CD4-positive, CD25-positive, alpha-beta regulatory T cell (primary cell): ENCODE measurements at regions not wholly inside any gene's neighbourhood (a gene's known extent, or its start where the extent isn't known, plus 50 kb on each side); places are given as distances from the start of the nearest gene placed in this dataset.

Experiments used
- ATAC-seq, 2 donors: fragments of 150-1000 bp; cut with Tn5 transposase; one replicate each; pipeline ENCODE4 v1.10.0; 2021; ENCODE audit warnings: low read depth in 2 of 2, moderate number of reproducible peaks in 2 of 2, moderate library complexity in 1 of 2
- DNase-seq, 3 donors: peaks; one replicate each; pipeline versions ENCODE4 v3.0.0 to v3.0.0-alpha.2; 2012 to 2022; ENCODE audit warnings: mixed read lengths in 1 of 3
- H3K27ac ChIP-seq: one replicate; pipeline ENCODE4 v1.7.0; 2013; ENCODE audit warnings: mild to moderate bottlenecking, low read length; ENCODE audit not compliant: insufficient read depth, poor library complexity, severe bottlenecking
- H3K27me3 ChIP-seq: one replicate; pipeline ENCODE4 v1.7.0; 2013; ENCODE audit warnings: low read length; ENCODE audit not compliant: control insufficient read depth, insufficient read depth
- H3K36me3 ChIP-seq: one replicate; pipeline ENCODE4 v1.7.0; 2013; ENCODE audit warnings: mild to moderate bottlenecking, low read length, moderate library complexity; ENCODE audit not compliant: control insufficient read depth, insufficient read depth
- H3K4me1 ChIP-seq: 2 replicates; pipeline ENCODE4 v1.7.0; 2013; ENCODE audit warnings: mild to moderate bottlenecking, low read length; ENCODE audit not compliant: insufficient read depth, control insufficient read depth, poor library complexity, severe bottlenecking
- H3K4me3 ChIP-seq: one replicate; pipeline ENCODE4 v1.7.0; 2013; ENCODE audit warnings: low read depth, mild to moderate bottlenecking, low read length, moderate library complexity
- H3K9me3 ChIP-seq, 2 experiments: 1 replicate in 1 of 2; 2 replicates in 1 of 2; pipeline ENCODE4 v1.7.0; 2013; ENCODE audit warnings: low read length in 2 of 2, mild to moderate bottlenecking in 1 of 2, moderate library complexity in 1 of 2; ENCODE audit not compliant: control insufficient read depth in 2 of 2
- H3K27ac Mint-ChIP-seq, 3 donors: one replicate each; pipeline ENCODE4 v1.8.0; 2020 to 2022; ENCODE audit warnings: mild to moderate bottlenecking in 3 of 3, mixed read lengths in 3 of 3, moderate library complexity in 2 of 3
- H3K27me3 Mint-ChIP-seq: one replicate; pipeline ENCODE4 v1.8.0; 2022; ENCODE audit warnings: mild to moderate bottlenecking, mixed read lengths
- H3K36me3 Mint-ChIP-seq: one replicate; pipeline ENCODE4 v1.8.0; 2020; ENCODE audit warnings: mixed read lengths
- H3K4me1 Mint-ChIP-seq, 4 donors: one replicate each; pipeline ENCODE4 v1.8.0; 2020 to 2022; ENCODE audit warnings: mixed read lengths in 4 of 4, mild to moderate bottlenecking in 1 of 4
- H3K4me3 Mint-ChIP-seq, 4 donors: one replicate each; pipeline ENCODE4 v1.8.0; 2020 to 2022; ENCODE audit warnings: mild to moderate bottlenecking in 4 of 4, mixed read lengths in 4 of 4, moderate library complexity in 3 of 4
- H3K9me3 Mint-ChIP-seq, 7 donors: one replicate each; pipeline ENCODE4 v1.8.0; 2020 to 2022; ENCODE audit warnings: mixed read lengths in 7 of 7, mild to moderate bottlenecking in 3 of 7, moderate library complexity in 2 of 7

DNA sequence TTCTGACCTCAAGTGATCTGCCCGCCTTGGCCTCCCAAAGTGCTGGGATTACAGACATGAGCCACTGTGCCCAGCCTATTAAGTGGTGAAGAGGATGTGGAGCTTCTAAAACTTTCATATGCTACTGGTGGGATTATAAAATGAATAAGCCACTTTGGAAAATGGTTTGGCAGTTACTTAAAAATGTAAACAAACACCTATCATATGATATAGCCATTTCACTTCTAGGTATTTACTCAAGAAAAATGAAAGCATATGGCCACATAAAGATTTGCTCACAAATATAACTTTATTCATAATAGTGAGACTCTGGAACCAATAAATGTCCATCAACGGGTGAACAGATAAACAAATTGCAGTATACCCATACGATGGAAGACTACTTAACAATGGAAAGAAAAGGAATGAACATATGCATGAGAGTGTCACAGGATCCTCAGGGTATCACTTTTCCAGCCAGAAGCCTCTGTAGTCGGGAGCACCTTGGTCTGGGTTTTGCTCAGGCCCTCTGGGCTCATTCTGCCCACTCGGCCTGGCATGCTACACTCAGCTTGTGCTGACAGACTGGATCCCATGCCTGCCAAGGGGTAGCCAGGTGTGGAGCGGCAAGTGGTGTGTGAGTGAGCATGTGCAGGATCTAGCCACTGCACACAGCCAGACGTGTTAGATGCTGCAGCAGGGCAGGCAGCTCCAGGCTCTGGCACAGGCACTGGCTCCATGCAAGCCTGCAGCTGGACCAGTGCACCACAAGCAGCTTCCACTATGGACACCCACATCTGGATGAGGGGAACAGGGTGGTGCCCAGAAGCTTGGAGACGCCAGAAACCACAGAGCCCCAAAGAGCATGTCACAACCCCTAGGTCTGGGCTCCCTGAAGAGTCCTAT, 213.2 kb upstream of the DIO3 start:
- no peak overlapping the region for H3K27ac ChIP-seq
- H3K27me3 ChIP-seq, result peaks cover 3% of the 10 kb centered on the region
- no peaks in the 10 kb centered on the region for H3K36me3 ChIP-seq
- DNase-seq, result no peak
- Mint-ChIP-seq H3K9me3 (peaks cover 0 to 19% (median 3%) of the 10 kb centered on the region in 7 donors), H3K27me3 (peaks cover 10% of the 10 kb centered on the region), H3K36me3 (peaks cover 3% of the 10 kb centered on the region), H3K4me3 (no peak overlapping the region), H3K27ac (no peak overlapping the region), H3K4me1 (no peaks in the 10 kb centered on the region)
- H3K9me3 ChIP-seq, result peaks cover 0 to 13% of the 10 kb centered on the region in 2 experiments
- no peaks in the 10 kb centered on the region for H3K4me1 ChIP-seq
- no peak for ATAC-seq
- H3K4me3 ChIP-seq, result no peak overlapping the region

DNA sequence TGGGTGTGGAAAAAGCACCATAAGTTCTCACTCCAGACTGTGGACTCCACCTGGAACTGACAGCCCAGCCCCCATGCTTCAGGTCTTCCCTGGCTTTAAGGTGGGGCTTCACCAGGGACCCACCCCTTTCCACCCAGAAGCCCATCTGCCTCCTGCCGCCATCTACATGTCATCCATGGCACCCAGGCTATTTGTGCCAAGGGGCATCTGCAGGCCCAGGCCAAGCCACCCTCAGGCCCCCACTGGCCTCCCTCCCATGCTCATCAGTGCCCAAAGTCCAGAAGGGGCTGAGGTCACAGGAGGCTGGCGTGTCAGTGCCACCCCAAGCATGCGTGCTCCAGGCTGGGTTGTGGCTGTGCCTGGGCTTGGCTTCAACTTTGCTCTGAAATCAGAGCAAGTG, 212.2 kb upstream of the DIO3 start:
- H3K4me1 Mint-ChIP-seq, result no peaks in the 10 kb centered on the region
- no peak for DNase-seq

DNA sequence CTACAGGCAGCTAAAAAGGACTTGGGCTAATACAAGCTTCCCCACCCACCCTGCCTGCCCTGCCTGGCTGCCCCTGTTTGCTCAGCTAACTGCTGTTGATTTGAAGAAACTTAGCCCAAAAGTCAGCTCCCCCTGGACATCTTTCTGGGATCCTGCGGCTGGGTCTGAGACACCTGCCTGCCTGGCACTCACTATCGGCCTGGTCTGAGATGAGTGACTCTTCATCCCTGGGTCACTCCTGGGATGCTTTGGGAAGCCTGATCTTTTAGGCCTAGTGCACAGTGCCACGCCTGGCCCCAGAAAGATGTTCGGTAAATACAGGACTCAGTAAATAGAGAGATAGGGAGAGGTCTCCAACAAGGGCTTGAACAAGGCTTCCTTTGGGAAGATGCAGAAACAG, 211.3 kb upstream of the DIO3 start:
- Mint-ChIP-seq H3K4me1 (no peaks in the 10 kb centered on the region), H3K4me3 (no peak overlapping the region), H3K27ac (no peak overlapping the region), H3K36me3 (peaks cover 3% of the 10 kb centered on the region), H3K9me3 (peaks cover 0 to 26% (median 6%) of the 10 kb centered on the region in 7 donors), H3K27me3 (no peaks in the 10 kb centered on the region)
- H3K27me3 ChIP-seq, result no peaks in the 10 kb centered on the region
- no peak overlapping the region for H3K4me3 ChIP-seq
- no peak for ATAC-seq
- peaks cover 0 to 13% of the 10 kb centered on the region in 2 experiments for H3K9me3 ChIP-seq
- no peaks in the 10 kb centered on the region for H3K36me3 ChIP-seq
- no peak overlapping the region for H3K27ac ChIP-seq
- H3K4me1 ChIP-seq, result no peaks in the 10 kb centered on the region
- no peak for DNase-seq

More for the DNA sequence above, 212.2 kb upstream of the DIO3 start:
- no peaks in the 10 kb centered on the region for H3K4me1 ChIP-seq
- no peak overlapping the region for H3K27ac Mint-ChIP-seq
- no peak overlapping the region for H3K4me3 Mint-ChIP-seq
- no peaks in the 10 kb centered on the region for H3K36me3 ChIP-seq
- no peak for ATAC-seq
- peaks cover 0 to 20% (median 5%) of the 10 kb centered on the region in 7 donors for H3K9me3 Mint-ChIP-seq
- peaks cover 3% of the 10 kb centered on the region for H3K36me3 Mint-ChIP-seq
- H3K27me3 Mint-ChIP-seq, result peaks cover 2% of the 10 kb centered on the region
- H3K9me3 ChIP-seq, result peaks cover 0 to 13% of the 10 kb centered on the region in 2 experiments
- H3K27ac ChIP-seq, result no peak overlapping the region
- H3K4me3 ChIP-seq, result no peak overlapping the region
- H3K27me3 ChIP-seq, result no peaks in the 10 kb centered on the region

- H3K27ac ChIP-seq, result no peak overlapping the region
- ATAC-seq (no peak), DNase-seq (no peak)
- H3K36me3 ChIP-seq, result no peaks in the 10 kb centered on the region
- Mint-ChIP-seq H3K27ac (no peak overlapping the region), H3K4me1 (no peaks in the 10 kb centered on the region), H3K36me3 (peaks cover 3% of the 10 kb centered on the region), H3K9me3 (peaks cover 0 to 29% (median 7%) of the 10 kb centered on the region in 7 donors), H3K4me3 (no peak overlapping the region), H3K27me3 (no peaks in the 10 kb centered on the region)
- no peaks in the 10 kb centered on the region for H3K27me3 ChIP-seq
- H3K9me3 ChIP-seq, result peaks cover 0 to 13% of the 10 kb centered on the region in 2 experiments
- no peak overlapping the region for H3K4me3 ChIP-seq
- H3K4me1 ChIP-seq, result no peaks in the 10 kb centered on the region
Measured at GRCh38 chr14:101350691-101351090, 210.6 kb upstream of the DIO3 start.

GRCh38 chr14:101351146-101351545, 210.1 kb upstream of the DIO3 start:
- peaks cover 0 to 13% of the 10 kb centered on the region in 2 experiments for H3K9me3 ChIP-seq
- no peak overlapping the region for H3K27ac Mint-ChIP-seq
- H3K4me3 Mint-ChIP-seq, result no peak overlapping the region
- H3K9me3 Mint-ChIP-seq, result peaks cover 0 to 29% (median 7%) of the 10 kb centered on the region in 7 donors
- H3K27me3 ChIP-seq, result no peaks in the 10 kb centered on the region
- no peak overlapping the region for H3K27ac ChIP-seq
- H3K4me1 Mint-ChIP-seq, result no peaks in the 10 kb centered on the region
- H3K4me3 ChIP-seq, result no peak overlapping the region
- no peaks in the 10 kb centered on the region for H3K4me1 ChIP-seq
- peaks cover 3% of the 10 kb centered on the region for H3K36me3 Mint-ChIP-seq
- ATAC-seq (no peak), DNase-seq (no peak)
- H3K36me3 ChIP-seq, result no peaks in the 10 kb centered on the region
- no peaks in the 10 kb centered on the region for H3K27me3 Mint-ChIP-seq

- no peaks in the 10 kb centered on the region for H3K4me1 Mint-ChIP-seq
- H3K36me3 Mint-ChIP-seq, result peaks cover 3% of the 10 kb centered on the region
- DNase-seq, result no peak
- Histone ChIP-seq H3K27me3 (no peaks in the 10 kb centered on the region), H3K27ac (no peak overlapping the region), H3K4me1 (no peaks in the 10 kb centered on the region), H3K4me3 (no peak overlapping the region), H3K36me3 (no peaks in the 10 kb centered on the region), H3K9me3 (peaks cover 0 to 13% of the 10 kb centered on the region in 2 experiments)
- H3K27me3 Mint-ChIP-seq, result no peaks in the 10 kb centered on the region
- no peak for ATAC-seq
- no peak overlapping the region for H3K4me3 Mint-ChIP-seq
- H3K9me3 Mint-ChIP-seq, result peaks cover 0 to 34% (median 7%) of the 10 kb centered on the region in 7 donors
- no peak overlapping the region for H3K27ac Mint-ChIP-seq
Measured at GRCh38 chr14:101351769-101352168, 209.5 kb upstream of the DIO3 start.

GRCh38 chr14:101352567-101352966, 208.7 kb upstream of the DIO3 start:
- DNase-seq (no peak), ATAC-seq (no peak)
- Mint-ChIP-seq H3K27me3 (no peaks in the 10 kb centered on the region), H3K4me1 (no peaks in the 10 kb centered on the region), H3K36me3 (peaks cover 3% of the 10 kb centered on the region), H3K27ac (no peak overlapping the region), H3K9me3 (peaks cover 0 to 34% (median 7%) of the 10 kb centered on the region in 7 donors), H3K4me3 (no peak overlapping the region)
- Histone ChIP-seq H3K4me1 (no peaks in the 10 kb centered on the region), H3K27me3 (no peaks in the 10 kb centered on the region), H3K4me3 (no peak overlapping the region), H3K36me3 (no peaks in the 10 kb centered on the region), H3K27ac (no peak overlapping the region), H3K9me3 (peaks cover 0 to 13% of the 10 kb centered on the region in 2 experiments)

DNA sequence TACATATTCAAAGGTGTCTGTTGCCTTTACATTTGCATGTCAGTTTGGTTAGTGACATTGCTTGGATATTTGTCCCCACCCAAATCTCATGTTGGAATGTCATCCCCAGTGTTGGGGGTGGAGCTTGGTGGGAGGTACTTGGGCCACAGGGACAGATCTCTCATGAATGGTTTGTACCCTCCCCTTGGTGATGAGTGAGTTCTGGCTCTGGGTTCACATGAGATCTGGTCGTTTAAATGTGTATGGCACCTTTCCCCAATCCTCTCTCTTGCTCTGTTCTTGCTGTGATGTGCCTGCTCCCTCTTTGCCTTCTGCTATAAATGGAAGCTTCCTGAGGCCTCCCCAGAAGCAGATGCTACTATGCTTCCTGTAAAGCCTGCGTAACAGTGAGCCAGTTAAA, 207.9 kb upstream of the DIO3 start:
- no peak overlapping the region for H3K4me3 Mint-ChIP-seq
- ATAC-seq, result no peak

More for the DNA sequence above, 207.9 kb upstream of the DIO3 start:
- no peaks in the 10 kb centered on the region for H3K27me3 Mint-ChIP-seq
- no peak for DNase-seq
- no peaks in the 10 kb centered on the region for H3K36me3 ChIP-seq
- H3K36me3 Mint-ChIP-seq, result peaks cover 3% of the 10 kb centered on the region
- H3K9me3 Mint-ChIP-seq, result peaks cover 0 to 30% (median 7%) of the 10 kb centered on the region in 7 donors
- H3K9me3 ChIP-seq, result peaks cover 0 to 9% of the 10 kb centered on the region in 2 experiments
- H3K4me3 ChIP-seq, result no peak overlapping the region
- no peak overlapping the region for H3K27ac ChIP-seq
- H3K27me3 ChIP-seq, result no peaks in the 10 kb centered on the region
- H3K4me1 ChIP-seq, result no peaks in the 10 kb centered on the region
- no peak overlapping the region for H3K27ac Mint-ChIP-seq
- H3K4me1 Mint-ChIP-seq, result no peaks in the 10 kb centered on the region
